AG04450 (cell line): ENCODE measurements at regions not wholly inside any gene's neighbourhood (a gene's known extent, or its start where the extent isn't known, plus 50 kb on each side); places are given as distances from the start of the nearest gene placed in this dataset.
"Not testable (repeated sequence)": the region's sequence is repeated elsewhere in the genome, so short reads cannot be mapped to it uniquely, and the experiment has no call there.

Source experiments
- CTCF ChIA-PET: fragments of 300-600, 350-600 bp; formaldehyde crosslinking; extraction: SDS; loops from one replicate; lab custom pipeline; 2022; ENCODE audit warnings: antibody characterized with exemption, inconsistent platforms; lab: Charles Lee
- POLR2A ChIA-PET: fragments of 350-600 bp; formaldehyde crosslinking; extraction: SDS; loops from one replicate; lab custom pipeline; 2021; ENCODE audit warnings: antibody characterized with exemption, inconsistent platforms; lab: Yijun Ruan, JAX
- DNase-seq: peaks from one replicate; pipeline ENCODE4 v3.0.0-alpha.2; 2011; ENCODE audit warnings: low read depth, low spot score
- H3K27ac ChIP-seq: one replicate; pipeline ENCODE4 v1.5.1; 2012; ENCODE audit warnings: low read depth, low read length, control low read depth
- H3K27me3 ChIP-seq: one replicate; pipeline ENCODE4 v1.6.0; 2012; ENCODE audit warnings: low read length; ENCODE audit not compliant: control insufficient read depth, insufficient read depth
- H3K4me3 ChIP-seq: 2 replicates; pipeline ENCODE4 v1.5.1; 2011; ENCODE audit warnings: mild to moderate bottlenecking, low read depth, low read length, control low read depth
- H3K9me3 ChIP-seq: 2 replicates; pipeline ENCODE4 v1.5.1; 2012; ENCODE audit warnings: low read length; ENCODE audit not compliant: control insufficient read depth, insufficient read depth
- CTCF ChIP-seq: IDR thresholded peaks from 2 replicates; pipeline ENCODE4 v1.5.1; 2011; ENCODE audit warnings: low read depth, low read length, control low read depth, inconsistent platforms

- TF ChIP-seq CTCF = no peak
- no peak overlapping the region for H3K4me3 ChIP-seq
- POLR2A ChIA-PET = no interaction called here
- DNase-seq = no peak
- no peak overlapping the region for H3K27ac ChIP-seq
- CTCF ChIA-PET = no interaction called here
- H3K9me3 ChIP-seq = peaks cover 4% of the 10 kb centered on the region; the same call in 1 of the 2 replicates
- no peaks in the 10 kb centered on the region for H3K27me3 ChIP-seq
These were observed 754.4 kb downstream of the ADCYAP1 start for GRCh38 chr18:1658908-1659566.

- TF ChIP-seq CTCF = no peak
- ChIA-PET CTCF (no interaction called here), POLR2A (no interaction called here)
- Histone ChIP-seq H3K27ac (no peak overlapping the region), H3K9me3 (peaks cover 7% of the 10 kb centered on the region; the same call in 1 of the 2 replicates), H3K4me3 (no peak overlapping the region), H3K27me3 (no peaks in the 10 kb centered on the region)
- no peak for DNase-seq
These were observed 759.4 kb downstream of the ADCYAP1 start for GRCh38 chr18:1663879-1664705.

GRCh38 chr18:1665079-1665478 lies 760.4 kb downstream of the ADCYAP1 start:
- no peak for TF ChIP-seq CTCF

GRCh38 chr18:1668279-1668678 lies 763.6 kb downstream of the ADCYAP1 start:
- ChIA-PET POLR2A (no interaction called here), CTCF (no interaction called here)
- Histone ChIP-seq H3K27me3 (no peaks in the 10 kb centered on the region), H3K9me3 (peaks cover 3% of the 10 kb centered on the region; the same call in 1 of the 2 replicates), H3K27ac (no peak overlapping the region), H3K4me3 (no peak overlapping the region)
- no peak for TF ChIP-seq CTCF
- DNase-seq = no peak

More at GRCh38 chr18:1665079-1665478, 760.4 kb downstream of the ADCYAP1 start:
- no peak for DNase-seq
- ChIA-PET CTCF (no interaction called here), POLR2A (no interaction called here)
- Histone ChIP-seq H3K9me3 (peaks cover 7% of the 10 kb centered on the region; the same call in 1 of the 2 replicates), H3K4me3 (no peak overlapping the region), H3K27me3 (no peaks in the 10 kb centered on the region), H3K27ac (no peak overlapping the region)

GRCh38 chr18:1671710-1672109 lies 767.0 kb downstream of the ADCYAP1 start:
- DNase-seq, H3K27ac ChIP-seq, POLR2A ChIA-PET, H3K9me3 ChIP-seq, H3K4me3 ChIP-seq, CTCF ChIA-PET, H3K27me3 ChIP-seq: not testable (repeated sequence)
